Tibial nerve (tissue), 4 donors: ENCODE measurements at regions not wholly inside any gene's neighbourhood (a gene's known extent, or its start where the extent isn't known, plus 50 kb on each side); places are given as distances from the start of the nearest gene placed in this dataset.

ENCODE experiments used
- EP300 ChIP-seq, 2 donors: sonication (generic); formaldehyde crosslinking; IDR thresholded peaks; one replicate each; pipeline ENCODE4 v1.6.1; 2017; ENCODE audit warnings: antibody characterized with exemption in 2 of 2, mild to moderate bottlenecking in 1 of 2
- POLR2A ChIP-seq, 2 donors: fragments of 450-650 bp; IDR thresholded peaks; one replicate each; pipeline ENCODE4 v1.6.1; 2017; ENCODE audit warnings: antibody characterized with exemption in 2 of 2, mild to moderate bottlenecking in 2 of 2, moderate library complexity in 2 of 2
- TF ChIP-seq, protein P1 (sequence below), 5 experiments: fragments of 200-600 bp in 3 of 5; fragments of 450-650 bp in 2 of 5; sonication (generic) in 3 of 5; IDR thresholded peaks; one replicate each; pipeline ENCODE4 v1.5.1; 2016 to 2019; ENCODE audit warnings: antibody characterized with exemption in 5 of 5, mild to moderate bottlenecking in 3 of 5, moderate library complexity in 2 of 5

DNA sequence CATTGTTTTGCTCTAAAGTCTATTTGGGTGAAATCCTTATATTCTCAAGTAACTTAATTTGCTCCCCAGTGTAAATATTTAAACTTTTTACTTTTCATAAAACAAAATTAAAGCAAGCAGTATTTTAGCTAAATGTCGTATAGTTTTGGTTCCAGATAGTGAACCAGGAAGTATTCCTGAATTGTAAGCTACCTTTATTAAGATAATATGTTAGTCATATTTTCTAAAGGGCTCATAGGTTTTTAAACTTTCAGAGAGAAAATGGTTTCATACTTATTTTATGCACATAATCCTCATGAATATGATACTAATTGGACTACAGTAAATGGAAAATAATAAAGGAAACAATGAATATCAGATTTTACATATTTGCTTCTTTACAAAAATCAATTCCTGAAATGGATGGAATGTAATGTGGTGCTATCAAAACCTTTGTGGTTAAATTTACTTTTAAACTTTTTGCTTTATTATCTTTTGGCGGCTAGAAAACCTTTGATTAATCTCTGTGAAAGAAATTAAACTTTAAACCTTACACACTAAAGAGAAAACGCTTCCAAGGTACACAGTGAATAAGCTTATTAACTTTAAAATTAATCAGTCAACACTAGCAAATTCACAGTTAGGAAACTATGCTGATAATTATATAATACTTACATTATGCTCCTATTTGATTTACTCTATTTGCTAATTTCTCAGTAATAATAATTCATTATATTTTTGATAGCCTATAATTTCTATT lies 76.6 kb upstream of the RHOBTB1 start:
- TF ChIP-seq, protein P1, sequence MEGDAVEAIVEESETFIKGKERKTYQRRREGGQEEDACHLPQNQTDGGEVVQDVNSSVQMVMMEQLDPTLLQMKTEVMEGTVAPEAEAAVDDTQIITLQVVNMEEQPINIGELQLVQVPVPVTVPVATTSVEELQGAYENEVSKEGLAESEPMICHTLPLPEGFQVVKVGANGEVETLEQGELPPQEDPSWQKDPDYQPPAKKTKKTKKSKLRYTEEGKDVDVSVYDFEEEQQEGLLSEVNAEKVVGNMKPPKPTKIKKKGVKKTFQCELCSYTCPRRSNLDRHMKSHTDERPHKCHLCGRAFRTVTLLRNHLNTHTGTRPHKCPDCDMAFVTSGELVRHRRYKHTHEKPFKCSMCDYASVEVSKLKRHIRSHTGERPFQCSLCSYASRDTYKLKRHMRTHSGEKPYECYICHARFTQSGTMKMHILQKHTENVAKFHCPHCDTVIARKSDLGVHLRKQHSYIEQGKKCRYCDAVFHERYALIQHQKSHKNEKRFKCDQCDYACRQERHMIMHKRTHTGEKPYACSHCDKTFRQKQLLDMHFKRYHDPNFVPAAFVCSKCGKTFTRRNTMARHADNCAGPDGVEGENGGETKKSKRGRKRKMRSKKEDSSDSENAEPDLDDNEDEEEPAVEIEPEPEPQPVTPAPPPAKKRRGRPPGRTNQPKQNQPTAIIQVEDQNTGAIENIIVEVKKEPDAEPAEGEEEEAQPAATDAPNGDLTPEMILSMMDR (IDR thresholded peaks at IDR 0.05) = no peak
- TF ChIP-seq POLR2A (IDR thresholded peaks at IDR 0.05) (no peak), EP300 (IDR thresholded peaks at IDR 0.05) (no peak)
